HepG2 (cell line): ENCODE measurements at regions not wholly inside any gene's neighbourhood (a gene's known extent, or its start where the extent isn't known, plus 50 kb on each side); places are given as distances from the start of the nearest gene placed in this dataset.
A peak's percentile ranks its signal among the peaks of the same experiment; 100 is the strongest.

Experiments used
- ARID5B ChIP-seq: IDR thresholded peaks from 2 replicates; pipeline ENCODE4 v1.4.0; 2020; ENCODE audit warnings: mild to moderate bottlenecking, missing genetic modification reagents
- ATF2 ChIP-seq: sonication (generic); formaldehyde crosslinking; IDR thresholded peaks from 2 replicates; pipeline ENCODE4 v1.4.0; 2020; ENCODE audit warnings: missing genetic modification reagents
- KLF16 ChIP-seq, 2 experiments: sonication (generic) in 1 of 2; formaldehyde crosslinking in 1 of 2; IDR thresholded peaks; 2 replicates each; pipeline versions ENCODE4 v1.6.1 to v1.8.0; 2016 to 2023; ENCODE audit warnings: missing genetic modification reagents in 2 of 2, missing compliant biosample characterization in 1 of 2
- KMT2A ChIP-seq: sonication (generic); formaldehyde crosslinking; IDR thresholded peaks from 2 replicates; pipeline ENCODE4 v1.4.0; 2020; ENCODE audit warnings: missing genetic modification reagents
- MIXL1 ChIP-seq: IDR thresholded peaks from 2 replicates; pipeline ENCODE4 v1.6.1; 2016
- NFIC ChIP-seq: IDR thresholded peaks from 2 replicates; pipeline ENCODE4 v1.6.1; 2012; ENCODE audit warnings: mild to moderate bottlenecking, low read length, inconsistent platforms
- SIN3B ChIP-seq: fragments of 150-350 bp; IDR thresholded peaks from 2 replicates; pipeline ENCODE4 v1.6.1; 2014; ENCODE audit warnings: low read length
- SMAD3 ChIP-seq: sonication (generic); formaldehyde crosslinking; IDR thresholded peaks from 2 replicates; pipeline ENCODE4 v1.4.0; 2020; ENCODE audit warnings: missing genetic modification reagents
- STAG1 ChIP-seq: sonication (generic); formaldehyde crosslinking; IDR thresholded peaks from 2 replicates; pipeline ENCODE4 v1.4.0; 2020; ENCODE audit warnings: missing genetic modification reagents
- XBP1 ChIP-seq: sonication (generic); formaldehyde crosslinking; IDR thresholded peaks from 2 replicates; pipeline ENCODE4 v1.5.0; 2020; ENCODE audit warnings: missing genetic modification reagents
- ZNF557 ChIP-seq: sonication (generic); formaldehyde crosslinking; IDR thresholded peaks from 2 replicates; pipeline ENCODE4 v1.4.0; 2020; ENCODE audit warnings: missing genetic modification reagents
- ZNF800 ChIP-seq: sonication (generic); formaldehyde crosslinking; IDR thresholded peaks from 2 replicates; pipeline ENCODE4 v1.4.0; 2020; ENCODE audit warnings: missing genetic modification reagents
- TF ChIP-seq, protein P1 (sequence below), 2 experiments: sonication (generic) in 1 of 2; formaldehyde crosslinking in 1 of 2; IDR thresholded peaks; 2 replicates each; pipeline versions ENCODE4 v1.4.0 to v1.6.1; 2018 to 2020; ENCODE audit warnings: missing genetic modification reagents in 2 of 2, borderline replicate concordance in 1 of 2, low read depth in 1 of 2, mild to moderate bottlenecking in 1 of 2, missing biosample characterization in 1 of 2
- TF ChIP-seq, protein P2 (sequence below): sonication (generic); formaldehyde crosslinking; IDR thresholded peaks from 2 replicates; pipeline ENCODE4 v1.5.0; 2020; ENCODE audit warnings: mild to moderate bottlenecking, missing genetic modification reagents, borderline replicate concordance

DNA sequence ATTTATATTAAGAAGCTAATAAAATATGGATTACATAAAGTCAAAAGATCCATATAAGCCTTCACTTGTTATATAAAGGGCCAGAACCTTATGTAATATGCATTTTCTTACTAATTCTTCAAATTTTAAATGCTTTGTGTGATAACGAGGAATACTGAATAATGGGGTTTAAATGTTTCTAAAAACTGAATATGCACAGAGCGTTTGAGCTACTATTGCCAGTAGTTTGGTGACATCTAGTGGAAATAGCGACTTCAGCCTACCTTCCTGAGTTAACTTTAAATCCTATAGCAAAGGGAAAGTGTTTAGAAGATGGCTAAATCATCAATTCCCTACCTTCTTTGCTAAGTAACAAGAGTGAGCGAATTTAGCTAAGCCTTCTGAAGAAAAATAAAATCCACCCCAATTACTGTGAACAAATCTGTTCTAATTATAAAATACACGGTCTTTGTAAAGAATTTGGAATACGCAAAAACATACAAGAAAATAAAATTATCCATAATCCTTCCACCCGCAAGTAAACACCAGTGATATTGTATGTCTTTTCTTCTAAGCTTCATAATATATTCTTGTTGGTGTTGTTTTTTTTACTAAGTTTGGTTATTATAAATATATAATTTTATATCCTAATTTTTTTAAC, 115.5 kb upstream of the G2E3 start (continued):
- TF ChIP-seq STAG1 (CRISPR knock-in tag) (peak; percentile 95), ARID5B (CRISPR knock-in tag) (peak; percentile 47; the same call in 1 of the 2 replicates), MIXL1 (0 out of 2 replicates have a peak, but pooled peaks have one; percentile 26), XBP1 (CRISPR knock-in tag) (no peak), NFIC (no peak), ZNF800 (CRISPR knock-in tag) (no peak), ZNF557 (CRISPR knock-in tag) (no peak), ATF2 (CRISPR knock-in tag) (peak; percentile 46; the same call in 1 of the 2 replicates), KMT2A (CRISPR knock-in tag) (no peak), SMAD3 (CRISPR knock-in tag) (0 out of 2 replicates have a peak, but pooled peaks have one; percentile 32), SIN3B (0 out of 2 replicates have a peak, but pooled peaks have one; percentile 45), KLF16 (CRISPR knock-in tag; IDR thresholded peaks at IDR 0.05) (peak in 1 of 2 experiments; percentile 46; a peak in 1 of 4 replicates)
- TF ChIP-seq, protein P1, sequence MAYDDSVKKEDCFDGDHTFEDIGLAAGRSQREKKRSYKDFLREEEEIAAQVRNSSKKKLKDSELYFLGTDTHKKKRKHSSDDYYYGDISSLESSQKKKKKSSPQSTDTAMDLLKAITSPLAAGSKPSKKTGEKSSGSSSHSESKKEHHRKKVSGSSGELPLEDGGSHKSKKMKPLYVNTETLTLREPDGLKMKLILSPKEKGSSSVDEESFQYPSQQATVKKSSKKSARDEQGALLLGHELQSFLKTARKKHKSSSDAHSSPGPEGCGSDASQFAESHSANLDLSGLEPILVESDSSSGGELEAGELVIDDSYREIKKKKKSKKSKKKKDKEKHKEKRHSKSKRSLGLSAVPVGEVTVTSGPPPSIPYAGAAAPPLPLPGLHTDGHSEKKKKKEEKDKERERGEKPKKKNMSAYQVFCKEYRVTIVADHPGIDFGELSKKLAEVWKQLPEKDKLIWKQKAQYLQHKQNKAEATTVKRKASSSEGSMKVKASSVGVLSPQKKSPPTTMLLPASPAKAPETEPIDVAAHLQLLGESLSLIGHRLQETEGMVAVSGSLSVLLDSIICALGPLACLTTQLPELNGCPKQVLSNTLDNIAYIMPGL (CRISPR knock-in tag; IDR thresholded peaks at IDR 0.05; ENCODE audit: borderline replicate concordance in 1 of 2, low read depth in 1 of 2), result peak in 1 of 2 experiments; percentile 42; a peak in 1 of 4 replicates
- TF ChIP-seq, protein P2, sequence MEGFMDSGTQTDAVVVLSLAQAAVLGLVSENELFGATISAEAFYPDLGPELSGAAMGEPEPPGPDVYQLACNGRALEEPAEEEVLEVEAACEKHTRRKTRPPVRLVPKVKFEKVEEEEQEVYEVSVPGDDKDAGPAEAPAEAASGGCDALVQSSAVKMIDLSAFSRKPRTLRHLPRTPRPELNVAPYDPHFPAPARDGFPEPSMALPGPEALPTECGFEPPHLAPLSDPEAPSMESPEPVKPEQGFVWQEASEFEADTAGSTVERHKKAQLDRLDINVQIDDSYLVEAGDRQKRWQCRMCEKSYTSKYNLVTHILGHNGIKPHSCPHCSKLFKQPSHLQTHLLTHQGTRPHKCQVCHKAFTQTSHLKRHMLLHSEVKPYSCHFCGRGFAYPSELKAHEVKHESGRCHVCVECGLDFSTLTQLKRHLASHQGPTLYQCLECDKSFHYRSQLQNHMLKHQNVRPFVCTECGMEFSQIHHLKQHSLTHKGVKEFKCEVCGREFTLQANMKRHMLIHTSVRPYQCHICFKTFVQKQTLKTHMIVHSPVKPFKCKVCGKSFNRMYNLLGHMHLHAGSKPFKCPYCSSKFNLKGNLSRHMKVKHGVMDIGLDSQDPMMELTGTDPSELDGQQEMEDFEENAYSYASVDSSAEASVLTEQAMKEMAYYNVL (CRISPR knock-in tag), result no peak
